DMS53 (cell line): ENCODE measurements at regions not wholly inside any gene's neighbourhood (a gene's known extent, or its start where the extent isn't known, plus 50 kb on each side); places are given as distances from the start of the nearest gene placed in this dataset.

Experiments
- DNase-seq: peaks from one replicate; lab custom pipeline; 2025; lab: John Stamatoyannopoulos, UW

- DNase-seq = no peak
Observed at GRCh38 chr3:124277144-124277890, 285.4 kb upstream of the ROPN1 start.

- peak; percentile 47 for DNase-seq
Observed at GRCh38 chr3:124281453-124282316, 289.8 kb upstream of the ROPN1 start.

- DNase-seq = no peak
Observed at GRCh38 chr3:124282751-124283651, 291.1 kb upstream of the ROPN1 start.

GRCh38 chr3:124283652-124284023, 291.7 kb upstream of the ROPN1 start:
- no peak for DNase-seq

- no peak for DNase-seq
Observed at GRCh38 chr3:124288996-124289395, 297.1 kb upstream of the ROPN1 start.

GRCh38 chr3:124291008-124291407, 299.1 kb upstream of the ROPN1 start:
- no peak for DNase-seq

GRCh38 chr3:124292329-124292728, 300.4 kb upstream of the ROPN1 start:
- peak; percentile 62 for DNase-seq

GRCh38 chr3:124293584-124293983, 301.7 kb upstream of the ROPN1 start:
- no peak for DNase-seq

GRCh38 chr3:124295362-124295761, 303.4 kb upstream of the ROPN1 start:
- DNase-seq = no peak

GRCh38 chr3:124296406-124296805, 304.5 kb upstream of the ROPN1 start:
- no peak for DNase-seq

- peak; percentile 9 for DNase-seq
Observed at GRCh38 chr3:124297062-124297980, 305.4 kb upstream of the ROPN1 start.

GRCh38 chr3:124298301-124298700, 306.4 kb upstream of the ROPN1 start:
- DNase-seq = no peak

GRCh38 chr3:124298951-124299350, 307.0 kb upstream of the ROPN1 start:
- no peak for DNase-seq

GRCh38 chr3:124299831-124300230, 307.9 kb upstream of the ROPN1 start:
- DNase-seq = no peak

GRCh38 chr3:124300416-124300815, 308.5 kb upstream of the ROPN1 start:
- DNase-seq = no peak

GRCh38 chr3:124303305-124303910, 311.5 kb upstream of the ROPN1 start:
- no peak for DNase-seq

GRCh38 chr3:124306665-124307064, 314.7 kb upstream of the ROPN1 start:
- DNase-seq = no peak

GRCh38 chr3:124313621-124314020, 321.7 kb upstream of the ROPN1 start:
- DNase-seq = no peak

- peak; percentile 21 for DNase-seq
Observed at GRCh38 chr3:124315215-124316033, 323.5 kb upstream of the ROPN1 start.

- DNase-seq = no peak
Observed at GRCh38 chr3:124316034-124316287, 324.0 kb upstream of the ROPN1 start.
